ENCODE measurements at regions not wholly inside any gene's neighbourhood (a gene's known extent, or its start where the extent isn't known, plus 50 kb on each side); places are given as distances from the start of the nearest gene placed in this dataset.

GRCh38 chr12:47417955-47418354 lies 287.9 kb downstream of the RPAP3 start:
- Histone ChIP-seq H3K36me3 (ENCODE audit: control insufficient read depth in 2 of 2, insufficient read depth in 2 of 2, low read length in 1 of 2) (no peaks in the 10 kb centered on the region), H3K9me3 (ENCODE audit: control insufficient read depth in 2 of 2, insufficient read depth in 1 of 2, low read depth in 1 of 2, low read length in 1 of 2) (no peaks in the 10 kb centered on the region), H3K27me3 (ENCODE audit: control insufficient read depth in 1 of 2, insufficient read depth in 2 of 2, low read length in 2 of 2) (no peaks in the 10 kb centered on the region), H3K4me3 (ENCODE audit: low read depth in 1 of 2, low read length in 2 of 2) (no peak overlapping the region), H3K4me1 (ENCODE audit: control insufficient read depth in 2 of 2, insufficient read depth in 2 of 2, low read length in 1 of 2) (no peaks in the 10 kb centered on the region), H3K27ac (ENCODE audit: low read depth in 2 of 2, low read length in 1 of 2) (no peak overlapping the region)
- 53 to 63% methylated on average over 1 of the region's 1 CpG for WGBS, 2 donors

- no peak overlapping the region for H3K27ac ChIP-seq (ENCODE audit: low read depth in 2 of 2, low read length in 1 of 2)
Observed at GRCh38 chr12:47417121-47417520, 288.7 kb downstream of the RPAP3 start.

GRCh38 chr12:47415054-47415453 lies 290.8 kb downstream of the RPAP3 start:
- 30 to 47% methylated on average over 4 of the region's 4 CpGs for WGBS, 2 donors
- no peak overlapping the region for H3K4me3 ChIP-seq (ENCODE audit: low read depth in 1 of 2, low read length in 2 of 2)
- no peaks in the 10 kb centered on the region for H3K9me3 ChIP-seq (ENCODE audit: control insufficient read depth in 2 of 2, insufficient read depth in 1 of 2, low read depth in 1 of 2, low read length in 1 of 2)
- H3K4me1 ChIP-seq (ENCODE audit: control insufficient read depth in 2 of 2, insufficient read depth in 2 of 2, low read length in 1 of 2), result no peaks in the 10 kb centered on the region
- no peaks in the 10 kb centered on the region for H3K27me3 ChIP-seq (ENCODE audit: control insufficient read depth in 1 of 2, insufficient read depth in 2 of 2, low read length in 2 of 2)
- H3K36me3 ChIP-seq (ENCODE audit: control insufficient read depth in 2 of 2, insufficient read depth in 2 of 2, low read length in 1 of 2), result no peaks in the 10 kb centered on the region
- H3K27ac ChIP-seq (ENCODE audit: low read depth in 2 of 2, low read length in 1 of 2), result no peak overlapping the region

More at GRCh38 chr12:47417121-47417520, 288.7 kb downstream of the RPAP3 start:
- WGBS, 2 donors, result 59 to 60% methylated on average over 6 of the region's 6 CpGs
- no peaks in the 10 kb centered on the region for H3K27me3 ChIP-seq (ENCODE audit: control insufficient read depth in 1 of 2, insufficient read depth in 2 of 2, low read length in 2 of 2)
- no peak overlapping the region for H3K4me3 ChIP-seq (ENCODE audit: low read depth in 1 of 2, low read length in 2 of 2)
- no peaks in the 10 kb centered on the region for H3K9me3 ChIP-seq (ENCODE audit: control insufficient read depth in 2 of 2, insufficient read depth in 1 of 2, low read depth in 1 of 2, low read length in 1 of 2)
- no peaks in the 10 kb centered on the region for H3K4me1 ChIP-seq (ENCODE audit: control insufficient read depth in 2 of 2, insufficient read depth in 2 of 2, low read length in 1 of 2)
- no peaks in the 10 kb centered on the region for H3K36me3 ChIP-seq (ENCODE audit: control insufficient read depth in 2 of 2, insufficient read depth in 2 of 2, low read length in 1 of 2)

GRCh38 chr12:47414511-47414910 lies 291.3 kb downstream of the RPAP3 start:
- Histone ChIP-seq H3K27me3 (ENCODE audit: control insufficient read depth in 1 of 2, insufficient read depth in 2 of 2, low read length in 2 of 2) (no peaks in the 10 kb centered on the region), H3K27ac (ENCODE audit: low read depth in 2 of 2, low read length in 1 of 2) (no peak overlapping the region), H3K9me3 (ENCODE audit: control insufficient read depth in 2 of 2, insufficient read depth in 1 of 2, low read depth in 1 of 2, low read length in 1 of 2) (no peaks in the 10 kb centered on the region), H3K4me1 (ENCODE audit: control insufficient read depth in 2 of 2, insufficient read depth in 2 of 2, low read length in 1 of 2) (no peaks in the 10 kb centered on the region), H3K4me3 (ENCODE audit: low read depth in 1 of 2, low read length in 2 of 2) (no peak overlapping the region), H3K36me3 (ENCODE audit: control insufficient read depth in 2 of 2, insufficient read depth in 2 of 2, low read length in 1 of 2) (no peaks in the 10 kb centered on the region)
- 66 to 69% methylated on average over 3 of the region's 3 CpGs for WGBS, 2 donors

- Histone ChIP-seq H3K36me3 (ENCODE audit: control insufficient read depth in 2 of 2, insufficient read depth in 2 of 2, low read length in 1 of 2) (no peaks in the 10 kb centered on the region), H3K9me3 (ENCODE audit: control insufficient read depth in 2 of 2, insufficient read depth in 1 of 2, low read depth in 1 of 2, low read length in 1 of 2) (no peaks in the 10 kb centered on the region), H3K4me1 (ENCODE audit: control insufficient read depth in 2 of 2, insufficient read depth in 2 of 2, low read length in 1 of 2) (no peaks in the 10 kb centered on the region), H3K4me3 (ENCODE audit: low read depth in 1 of 2, low read length in 2 of 2) (no peak overlapping the region), H3K27me3 (ENCODE audit: control insufficient read depth in 1 of 2, insufficient read depth in 2 of 2, low read length in 2 of 2) (no peaks in the 10 kb centered on the region), H3K27ac (ENCODE audit: low read depth in 2 of 2, low read length in 1 of 2) (no peak overlapping the region)
Observed at GRCh38 chr12:47413806-47414205, 292.0 kb downstream of the RPAP3 start.

- H3K4me1 ChIP-seq (ENCODE audit: control insufficient read depth in 2 of 2, insufficient read depth in 2 of 2, low read length in 1 of 2), result no peaks in the 10 kb centered on the region
- H3K4me3 ChIP-seq (ENCODE audit: low read depth in 1 of 2, low read length in 2 of 2), result no peak overlapping the region
- no peaks in the 10 kb centered on the region for H3K9me3 ChIP-seq (ENCODE audit: control insufficient read depth in 2 of 2, insufficient read depth in 1 of 2, low read depth in 1 of 2, low read length in 1 of 2)
- H3K27me3 ChIP-seq (ENCODE audit: control insufficient read depth in 1 of 2, insufficient read depth in 2 of 2, low read length in 2 of 2), result no peaks in the 10 kb centered on the region
- WGBS, 2 donors, result 86 to 90% methylated on average over 3 of the region's 3 CpGs
- H3K27ac ChIP-seq (ENCODE audit: low read depth in 2 of 2, low read length in 1 of 2), result no peak overlapping the region
- H3K36me3 ChIP-seq (ENCODE audit: control insufficient read depth in 2 of 2, insufficient read depth in 2 of 2, low read length in 1 of 2), result no peaks in the 10 kb centered on the region
Observed at GRCh38 chr12:47412601-47413236, 293.1 kb downstream of the RPAP3 start.

- no peaks in the 10 kb centered on the region for H3K4me1 ChIP-seq (ENCODE audit: control insufficient read depth in 2 of 2, insufficient read depth in 2 of 2, low read length in 1 of 2)
- H3K27ac ChIP-seq (ENCODE audit: low read depth in 2 of 2, low read length in 1 of 2), result no peak overlapping the region
- no peak overlapping the region for H3K4me3 ChIP-seq (ENCODE audit: low read depth in 1 of 2, low read length in 2 of 2)
- no peaks in the 10 kb centered on the region for H3K36me3 ChIP-seq (ENCODE audit: control insufficient read depth in 2 of 2, insufficient read depth in 2 of 2, low read length in 1 of 2)
- H3K9me3 ChIP-seq (ENCODE audit: control insufficient read depth in 2 of 2, insufficient read depth in 1 of 2, low read depth in 1 of 2, low read length in 1 of 2), result no peaks in the 10 kb centered on the region
- no peaks in the 10 kb centered on the region for H3K27me3 ChIP-seq (ENCODE audit: control insufficient read depth in 1 of 2, insufficient read depth in 2 of 2, low read length in 2 of 2)
Observed at GRCh38 chr12:47411966-47412365, 293.9 kb downstream of the RPAP3 start.

- 87 to 90% methylated on average over 3 of the region's 3 CpGs for WGBS, 2 donors
- Histone ChIP-seq H3K4me1 (ENCODE audit: control insufficient read depth in 2 of 2, insufficient read depth in 2 of 2, low read length in 1 of 2) (no peaks in the 10 kb centered on the region), H3K27me3 (ENCODE audit: control insufficient read depth in 1 of 2, insufficient read depth in 2 of 2, low read length in 2 of 2) (no peaks in the 10 kb centered on the region), H3K9me3 (ENCODE audit: control insufficient read depth in 2 of 2, insufficient read depth in 1 of 2, low read depth in 1 of 2, low read length in 1 of 2) (no peaks in the 10 kb centered on the region), H3K27ac (ENCODE audit: low read depth in 2 of 2, low read length in 1 of 2) (no peak overlapping the region), H3K36me3 (ENCODE audit: control insufficient read depth in 2 of 2, insufficient read depth in 2 of 2, low read length in 1 of 2) (no peaks in the 10 kb centered on the region), H3K4me3 (ENCODE audit: low read depth in 1 of 2, low read length in 2 of 2) (no peak overlapping the region)
Observed at GRCh38 chr12:47410862-47411261, 295.0 kb downstream of the RPAP3 start.

- H3K36me3 ChIP-seq (ENCODE audit: control insufficient read depth in 2 of 2, insufficient read depth in 2 of 2, low read length in 1 of 2), result no peaks in the 10 kb centered on the region
- H3K4me3 ChIP-seq (ENCODE audit: low read depth in 1 of 2, low read length in 2 of 2), result no peak overlapping the region
- H3K27me3 ChIP-seq (ENCODE audit: control insufficient read depth in 1 of 2, insufficient read depth in 2 of 2, low read length in 2 of 2), result no peaks in the 10 kb centered on the region
- H3K9me3 ChIP-seq (ENCODE audit: control insufficient read depth in 2 of 2, insufficient read depth in 1 of 2, low read depth in 1 of 2, low read length in 1 of 2), result no peaks in the 10 kb centered on the region
- H3K27ac ChIP-seq (ENCODE audit: low read depth in 2 of 2, low read length in 1 of 2), result no peak overlapping the region
- H3K4me1 ChIP-seq (ENCODE audit: control insufficient read depth in 2 of 2, insufficient read depth in 2 of 2, low read length in 1 of 2), result no peaks in the 10 kb centered on the region
Observed at GRCh38 chr12:47410383-47410782, 295.4 kb downstream of the RPAP3 start.

- Histone ChIP-seq H3K36me3 (ENCODE audit: control insufficient read depth in 2 of 2, insufficient read depth in 2 of 2, low read length in 1 of 2) (no peaks in the 10 kb centered on the region), H3K27ac (ENCODE audit: low read depth in 2 of 2, low read length in 1 of 2) (no peak overlapping the region), H3K4me1 (ENCODE audit: control insufficient read depth in 2 of 2, insufficient read depth in 2 of 2, low read length in 1 of 2) (no peaks in the 10 kb centered on the region), H3K9me3 (ENCODE audit: control insufficient read depth in 2 of 2, insufficient read depth in 1 of 2, low read depth in 1 of 2, low read length in 1 of 2) (no peaks in the 10 kb centered on the region), H3K4me3 (ENCODE audit: low read depth in 1 of 2, low read length in 2 of 2) (no peak overlapping the region), H3K27me3 (ENCODE audit: control insufficient read depth in 1 of 2, insufficient read depth in 2 of 2, low read length in 2 of 2) (no peaks in the 10 kb centered on the region)
- 77 to 84% methylated on average over 4 of the region's 4 CpGs for WGBS, 2 donors
Observed at GRCh38 chr12:47409310-47409987, 296.4 kb downstream of the RPAP3 start.
